A549 (cell line): ENCODE measurements at regions not wholly inside any gene's neighbourhood (a gene's known extent, or its start where the extent isn't known, plus 50 kb on each side); places are given as distances from the start of the nearest gene placed in this dataset.
A peak's percentile ranks its signal among the peaks of the same experiment; 100 is the strongest.

Experiments used
- ATAC-seq, 2 experiments: fragments of 200-7000 bp in 1 of 2; fragments of >200 bp in 1 of 2; cut with Nextera tagmentation in 1 of 2; cut with Tn5 transposase in 1 of 2; 3 replicates each; pipeline versions ENCODE4 v1.8.0 to v1.9.1; 2018 to 2020; ENCODE audit warnings: mild to moderate bottlenecking in 1 of 2, moderate library complexity in 1 of 2
- CTCF ChIA-PET: fragments of 300-600 bp; sonication (Branson Sonifier 250); formaldehyde crosslinking; extraction: SDS; loops from one replicate; lab custom pipeline; 2021; ENCODE audit warnings: antibody characterized with exemption, inconsistent platforms; lab: Yijun Ruan, JAX
- POLR2A ChIA-PET: fragments of 350-600 bp; formaldehyde crosslinking; extraction: SDS; loops from one replicate; lab custom pipeline; 2021; ENCODE audit warnings: antibody characterized with exemption, inconsistent platforms; lab: Yijun Ruan, JAX
- DNase-seq, 2 experiments: peaks; one replicate each; pipeline versions ENCODE4 v3.0.0 to v3.0.0-alpha.2; 2011 to 2016; ENCODE audit warnings: low read depth in 1 of 2, low spot score in 1 of 2
- FAIRE-seq: peaks from 2 replicates; lab custom pipeline; 2011; peaks lifted over from hg19 to GRCh38; lab: Jason Lieb, UNC
- H3K27ac ChIP-seq, 2 experiments: fragments of >200 bp; sonication (Bioruptor Twin); formaldehyde crosslinking; 3 replicates each; pipeline ENCODE4 v1.5.1; 2016 to 2017
- H3K4me1 ChIP-seq: fragments of >200 bp; sonication (Bioruptor Twin); formaldehyde crosslinking; 3 replicates; pipeline ENCODE4 v1.6.1; 2016
- H3K4me2 ChIP-seq: fragments of >200 bp; sonication (Bioruptor Twin); formaldehyde crosslinking; 3 replicates; pipeline ENCODE4 v1.6.1; 2016
- H3K4me3 ChIP-seq: fragments of >200 bp; sonication (Bioruptor Twin); formaldehyde crosslinking; 3 replicates; pipeline ENCODE4 v1.5.1; 2016
- H3K9me3 ChIP-seq: fragments of >200 bp; sonication (Bioruptor Twin); formaldehyde crosslinking; 3 replicates; pipeline ENCODE4 v1.6.1; 2016
- ATOH8 ChIP-seq: fragments of 250-450 bp; sonication (Bioruptor Pico); IDR thresholded peaks from 2 replicates; pipeline ENCODE4 v1.5.0; 2020; ENCODE audit warnings: low read depth, mild to moderate bottlenecking, moderate library complexity
- BCL3 ChIP-seq: fragments of >200 bp; sonication (Bioruptor Twin); formaldehyde crosslinking; IDR thresholded peaks from 3 replicates; pipeline ENCODE4 v1.6.1; 2016
- BHLHE40 ChIP-seq: IDR thresholded peaks from 2 replicates; pipeline ENCODE4 v1.6.1; 2012; ENCODE audit warnings: low read depth, low read length, inconsistent platforms
- CBX2 ChIP-seq: fragments of 200-600 bp; sonication (generic); IDR thresholded peaks from 2 replicates; pipeline ENCODE4 v1.6.1; 2016; ENCODE audit warnings: low read depth, mild to moderate bottlenecking, borderline replicate concordance
- CHD2 ChIP-seq: fragments of 150-350 bp; IDR thresholded peaks from 2 replicates; pipeline ENCODE4 v1.6.1; 2014; ENCODE audit warnings: low read length; ENCODE audit not compliant: partially characterized antibody
- CHD4 ChIP-seq: fragments of 200-600 bp; sonication (generic); IDR thresholded peaks from 2 replicates; pipeline ENCODE4 v1.6.1; 2016; ENCODE audit warnings: antibody characterized with exemption, mild to moderate bottlenecking, borderline replicate concordance
- EHMT2 ChIP-seq: fragments of 200-600 bp; sonication (generic); IDR thresholded peaks from 2 replicates; pipeline ENCODE4 v1.6.1; 2016; ENCODE audit warnings: antibody characterized with exemption, low read depth, mild to moderate bottlenecking, moderate library complexity
- HOXB13 ChIP-seq: fragments of 250-450 bp; sonication (Bioruptor Pico); IDR thresholded peaks from 2 replicates; pipeline ENCODE4 v1.5.0; 2020; ENCODE audit warnings: low read depth, mild to moderate bottlenecking, moderate library complexity
- HOXB5 ChIP-seq: fragments of 250-450 bp; sonication (Bioruptor Pico); IDR thresholded peaks from 2 replicates; pipeline ENCODE4 v1.5.0; 2020; ENCODE audit warnings: mild to moderate bottlenecking, moderate library complexity
- KDM1A ChIP-seq: fragments of 200-600 bp; sonication (generic); IDR thresholded peaks from 2 replicates; pipeline ENCODE4 v1.6.1; 2016; ENCODE audit warnings: low read depth, mild to moderate bottlenecking
- KDM5A ChIP-seq: fragments of 200-600 bp; sonication (generic); IDR thresholded peaks from 2 replicates; pipeline ENCODE4 v1.6.1; 2016; ENCODE audit warnings: antibody characterized with exemption, mild to moderate bottlenecking
- MAZ ChIP-seq: fragments of 150-350 bp; IDR thresholded peaks from 2 replicates; pipeline ENCODE4 v1.6.1; 2014; ENCODE audit warnings: antibody characterized with exemption, low read depth, low read length, borderline replicate concordance
- MYC ChIP-seq: IDR thresholded peaks from 2 replicates; pipeline ENCODE4 v1.6.1; 2012; ENCODE audit warnings: mild to moderate bottlenecking, inconsistent platforms, low read length, improper control_type of control experiment, borderline replicate concordance
- NR3C1 ChIP-seq: fragments of >200 bp; sonication (Bioruptor Twin); formaldehyde crosslinking; IDR thresholded peaks from 3 replicates; pipeline ENCODE4 v1.6.1; 2017
- RAD21 ChIP-seq, 2 experiments: fragments of >200 bp in 1 of 2; sonication (Bioruptor Twin) in 1 of 2; formaldehyde crosslinking in 1 of 2; IDR thresholded peaks in 1 of 2; conservative IDR thresholded peaks in 1 of 2; 2 replicates in 1 of 2; 3 replicates in 1 of 2; pipeline ENCODE4 v1.6.1; 2012 to 2018; ENCODE audit warnings: inconsistent platforms in 1 of 2
- RARB ChIP-seq: fragments of 250-450 bp; sonication (Bioruptor Pico); IDR thresholded peaks from 2 replicates; pipeline ENCODE4 v1.8.0; 2021; ENCODE audit warnings: mild to moderate bottlenecking, moderate library complexity
- RFX5 ChIP-seq: fragments of 450-650 bp; IDR thresholded peaks from 2 replicates; pipeline ENCODE4 v1.7.1; 2014; ENCODE audit warnings: antibody characterized with exemption, mild to moderate bottlenecking, moderate library complexity
- RNF2 ChIP-seq: fragments of 200-600 bp; sonication (generic); IDR thresholded peaks from 2 replicates; pipeline ENCODE4 v1.6.1; 2016; ENCODE audit warnings: low read depth, mild to moderate bottlenecking, antibody characterized with exemption, moderate library complexity, borderline replicate concordance
- SMC3 ChIP-seq: fragments of >200 bp; sonication (Bioruptor Twin); formaldehyde crosslinking; IDR thresholded peaks from 3 replicates; pipeline ENCODE4 v1.6.1; 2018; ENCODE audit warnings: inconsistent platforms
- SREBF2 ChIP-seq: fragments of 450-650 bp; IDR thresholded peaks from 2 replicates; pipeline ENCODE4 v1.6.1; 2014; ENCODE audit warnings: mild to moderate bottlenecking, moderate library complexity
- ZNF302 ChIP-seq: fragments of 250-450 bp; sonication (Bioruptor Pico); IDR thresholded peaks from 2 replicates; pipeline ENCODE4 v1.9.0; 2021; ENCODE audit warnings: inconsistent platforms, mild to moderate bottlenecking, moderate library complexity
- ZSCAN20 ChIP-seq: fragments of 250-450 bp; sonication (Bioruptor Pico); IDR thresholded peaks from 2 replicates; pipeline ENCODE4 v1.8.0; 2022; ENCODE audit warnings: mild to moderate bottlenecking, moderate library complexity
- WGBS: methylation state at CpG from one replicate; pipeline ENCODE4 v1.1.6; 2017; ENCODE audit errors: missing lambda C conversion rate; 5-methylcytosine and 5-hydroxymethylcytosine counted together

- TF ChIP-seq BCL3, result no peak
- no peak for TF ChIP-seq RFX5
These were observed 390.0 kb downstream of the PLK2 start (continued) for GRCh38 chr5:58069846-58070245.

GRCh38 chr5:58069016-58069705 lies 390.7 kb downstream of the PLK2 start:
- H3K4me1 ChIP-seq, result peaks cover 36% of the 10 kb centered on the region
- DNase-seq (no peak), ATAC-seq (no peak; a peak in 1 of 6 replicates), FAIRE-seq (no peak)
- ChIA-PET CTCF (no interaction called here), POLR2A (no interaction called here)
- H3K4me2 ChIP-seq, result peak overlapping the region; percentile 65
- TF ChIP-seq CBX2 (no peak), MAZ (no peak), KDM1A (no peak), CHD2 (no peak), KDM5A (no peak), SMC3 (no peak), BHLHE40 (no peak), RNF2 (no peak), RFX5 (no peak), MYC (no peak), NR3C1 (no peak)
- peak overlapping the region; percentile 51 to 78 for H3K27ac ChIP-seq
- WGBS, result 96% methylated on average over 21 of the region's 31 CpGs
- no peak overlapping the region for H3K4me3 ChIP-seq
- no peaks in the 10 kb centered on the region; the same call in 2 of the 3 replicates for H3K9me3 ChIP-seq

GRCh38 chr5:58066557-58066956 lies 393.3 kb downstream of the PLK2 start:
- CTCF ChIA-PET, result no interaction called here
- POLR2A ChIA-PET, result interaction anchor here (0.7 kb wide), 1 partner anchor 708 kb away, joined by 3 read pairs; no protein-coding TSS in a partner anchor
- TF ChIP-seq ATOH8 (no peak), CHD4 (no peak)
- Histone ChIP-seq H3K4me1 (peaks cover 17% of the 10 kb centered on the region), H3K4me3 (no peak overlapping the region), H3K4me2 (no peak overlapping the region), H3K27ac (no peak overlapping the region), H3K9me3 (no peaks in the 10 kb centered on the region; the same call in 2 of the 3 replicates)
- no peak for FAIRE-seq
- WGBS, result 76% methylated on average over 1 of the region's 1 CpG
- no peak for ATAC-seq
- DNase-seq, result no peak

GRCh38 chr5:58066076-58066475 lies 393.8 kb downstream of the PLK2 start:
- FAIRE-seq, result no peak

More at GRCh38 chr5:58066076-58066475, 393.8 kb downstream of the PLK2 start:
- TF ChIP-seq RAD21 (conservative IDR thresholded peaks at IDR 0.05 in 1 of 2, IDR thresholded peaks at IDR 0.05 in 1 of 2), result no peak
- TF ChIP-seq BHLHE40, result no peak
- no peak for TF ChIP-seq RARB
- TF ChIP-seq ZSCAN20 (CRISPR knock-in tag), result no peak
- TF ChIP-seq HOXB5 (CRISPR knock-in tag), result no peak
- TF ChIP-seq ZNF302 (CRISPR knock-in tag), result no peak
- TF ChIP-seq SREBF2, result no peak
- no peak for TF ChIP-seq BCL3
- no peak for TF ChIP-seq EHMT2
- no peak for TF ChIP-seq HOXB13 (CRISPR knock-in tag)
- CTCF ChIA-PET, result no interaction called here
- H3K4me3 ChIP-seq, result no peak overlapping the region
- WGBS, result 80% methylated on average over 2 of the region's 2 CpGs
- DNase-seq (no peak), ATAC-seq (no peak)
- POLR2A ChIA-PET, result interaction anchor here (0.7 kb wide), 1 partner anchor 708 kb away, joined by 3 read pairs; no protein-coding TSS in a partner anchor
- H3K4me2 ChIP-seq, result no peak overlapping the region
- no peaks in the 10 kb centered on the region; the same call in 2 of the 3 replicates for H3K9me3 ChIP-seq
- no peak overlapping the region for H3K27ac ChIP-seq
- H3K4me1 ChIP-seq, result peaks cover 15% of the 10 kb centered on the region
